HepG2 (cell line): ENCODE measurements at regions not wholly inside any gene's neighbourhood (a gene's known extent, or its start where the extent isn't known, plus 50 kb on each side); places are given as distances from the start of the nearest gene placed in this dataset.

Experiments used
- ATAC-seq: fragments of 200-7000 bp; cut with Tn5 transposase; 3 replicates; pipeline ENCODE4 v1.9.1; 2020; ENCODE audit warnings: mild to moderate bottlenecking, moderate library complexity
- BruUV-seq: library from RNA; stranded (reverse); fragments of 400-500 nt; replicated peaks from 2 replicates; lab custom pipeline; 2021; lab: Mats Ljungman, UMichigan
- CTCF ChIA-PET: fragments of 300-600 bp; formaldehyde crosslinking; extraction: SDS; loops from one replicate; lab custom pipeline; 2021; ENCODE audit warnings: low total read pairs, inconsistent platforms, low intra/inter-chr PET ratio; lab: Yijun Ruan, JAX
- POLR2A ChIA-PET: fragments of 350-600 bp; sonication (Branson Sonifier 250); formaldehyde crosslinking; loops from one replicate; lab custom pipeline; 2020; ENCODE audit warnings: antibody characterized with exemption, inconsistent platforms; lab: Yijun Ruan, JAX
- DNase-seq: peaks from one replicate; pipeline ENCODE4 v3.0.0-alpha.2; 2015; ENCODE audit warnings: low spot score
- FAIRE-seq: peaks from 3 replicates; lab custom pipeline; 2011; peaks lifted over from hg19 to GRCh38; lab: Jason Lieb, UNC
- H2AFZ ChIP-seq: one replicate; pipeline ENCODE4 v1.6.1; 2011; ENCODE audit warnings: low read length, inconsistent platforms
- H3K27ac ChIP-seq: fragments of 300-600 bp; 3 replicates; pipeline ENCODE4 v1.8.0; 2011; ENCODE audit warnings: mixed run types, mild to moderate bottlenecking, mixed read lengths, low read length, inconsistent platforms; ENCODE audit not compliant: insufficient read depth; ENCODE audit errors: extremely low read length
- H3K27me3 ChIP-seq, 2 experiments: fragments of 200-600 bp in 1 of 2; 2 replicates in 1 of 2; 3 replicates in 1 of 2; pipeline versions ENCODE4 v1.6.0 to v1.8.0; 2011; ENCODE audit warnings: low read length in 2 of 2, mild to moderate bottlenecking in 2 of 2, moderate library complexity in 2 of 2, inconsistent platforms in 1 of 2; ENCODE audit not compliant: insufficient read depth in 2 of 2, control insufficient read depth in 1 of 2
- H3K36me3 ChIP-seq, 2 experiments: fragments of 200-600 bp in 1 of 2; replicated peaks in 1 of 2; 2 replicates in 1 of 2; 3 replicates in 1 of 2; pipeline versions ENCODE4 v1.5.1 to v1.8.0; 2011; ENCODE audit warnings: low read length in 2 of 2, inconsistent platforms in 1 of 2; ENCODE audit not compliant: insufficient read depth in 2 of 2, control insufficient read depth in 1 of 2
- H3K4me1 ChIP-seq: 2 replicates; pipeline ENCODE4 v1.5.1; 2012; ENCODE audit warnings: low read length, inconsistent platforms; ENCODE audit not compliant: insufficient read depth
- H3K4me2 ChIP-seq: 2 replicates; pipeline ENCODE4 v1.6.0; 2011; ENCODE audit warnings: low read depth, low read length, inconsistent platforms
- H3K4me3 ChIP-seq, 3 experiments: fragments of 200-600 bp in 1 of 3; sonication (generic), shearing (Covaris generic) in 1 of 3; replicated peaks in 1 of 3; 2 replicates each; pipeline ENCODE4 v1.5.1; 2011 to 2016; ENCODE audit warnings: low read length in 3 of 3, inconsistent platforms in 2 of 3, low read depth in 2 of 3, mild to moderate bottlenecking in 2 of 3, control low read depth in 1 of 3, mixed read lengths in 1 of 3; ENCODE audit not compliant: insufficient read depth in 1 of 3
- H3K79me2 ChIP-seq: one replicate; pipeline ENCODE4 v1.6.1; 2011; ENCODE audit warnings: low read length, inconsistent platforms; ENCODE audit not compliant: insufficient read depth
- H3K9ac ChIP-seq: 2 replicates; pipeline ENCODE4 v1.6.0; 2011; ENCODE audit warnings: mild to moderate bottlenecking, low read depth, low read length, inconsistent platforms; ENCODE audit not compliant: insufficient read depth
- H3K9me3 ChIP-seq: 2 replicates; pipeline ENCODE4 v1.5.1; 2012; ENCODE audit warnings: mild to moderate bottlenecking, low read length
- H4K20me1 ChIP-seq: 2 replicates; pipeline ENCODE4 v1.6.0; 2011; ENCODE audit warnings: inconsistent platforms, mild to moderate bottlenecking, low read length, moderate library complexity; ENCODE audit not compliant: insufficient read depth
- KLF11 ChIP-seq: IDR thresholded peaks from 2 replicates; pipeline ENCODE4 v1.6.1; 2016; ENCODE audit warnings: missing compliant biosample characterization
- PCBP2 ChIP-seq: fragments of 200-400 bp; formaldehyde crosslinking; optimal IDR thresholded peaks from 2 replicates; pipeline ENCODE3; 2018; ENCODE audit warnings: low read length, low read depth; ENCODE audit not compliant: poor library complexity, severe bottlenecking
- ZNF136 ChIP-seq: sonication (generic); formaldehyde crosslinking; IDR thresholded peaks from 2 replicates; pipeline ENCODE4 v1.8.1; 2022; ENCODE audit warnings: low read depth, mild to moderate bottlenecking, moderate library complexity, missing genetic modification reagents
- ZNF235 ChIP-seq: sonication (generic); formaldehyde crosslinking; IDR thresholded peaks from 2 replicates; pipeline ENCODE4 v1.8.1; 2023; ENCODE audit warnings: mild to moderate bottlenecking, missing genetic modification reagents, borderline replicate concordance
- ZNF747 ChIP-seq: sonication (generic); formaldehyde crosslinking; IDR thresholded peaks from 2 replicates; pipeline ENCODE4 v1.8.1; 2023; ENCODE audit warnings: missing genetic modification reagents, mild to moderate bottlenecking, borderline replicate concordance
- WGBS: methylation state at CpG from one replicate; pipeline ENCODE4 v1.1.6; 2017; ENCODE audit warnings: low lambda C conversion rate; 5-methylcytosine and 5-hydroxymethylcytosine counted together
- in situ Hi-C: cut with HindIII; loops from 2 replicates; pipeline ENCODE4 v1.10.0; 2017; ENCODE audit warnings: low pct_unique_long_range_greater_than_20kb; ENCODE audit not compliant: extremely low pct_ligation_motif_present
- intact Hi-C: fragments of 100-400 bp; cut with micrococcal nuclease; formaldehyde crosslinking; loops from one replicate; pipeline ENCODE4 v1.10.0; 2022; ENCODE audit not compliant: unreplicated experiment
- TF ChIP-seq, protein P1 (sequence below): sonication (generic); formaldehyde crosslinking; IDR thresholded peaks from 2 replicates; pipeline ENCODE4 v1.4.0; 2020; ENCODE audit warnings: mild to moderate bottlenecking, missing genetic modification reagents, borderline replicate concordance

DNA sequence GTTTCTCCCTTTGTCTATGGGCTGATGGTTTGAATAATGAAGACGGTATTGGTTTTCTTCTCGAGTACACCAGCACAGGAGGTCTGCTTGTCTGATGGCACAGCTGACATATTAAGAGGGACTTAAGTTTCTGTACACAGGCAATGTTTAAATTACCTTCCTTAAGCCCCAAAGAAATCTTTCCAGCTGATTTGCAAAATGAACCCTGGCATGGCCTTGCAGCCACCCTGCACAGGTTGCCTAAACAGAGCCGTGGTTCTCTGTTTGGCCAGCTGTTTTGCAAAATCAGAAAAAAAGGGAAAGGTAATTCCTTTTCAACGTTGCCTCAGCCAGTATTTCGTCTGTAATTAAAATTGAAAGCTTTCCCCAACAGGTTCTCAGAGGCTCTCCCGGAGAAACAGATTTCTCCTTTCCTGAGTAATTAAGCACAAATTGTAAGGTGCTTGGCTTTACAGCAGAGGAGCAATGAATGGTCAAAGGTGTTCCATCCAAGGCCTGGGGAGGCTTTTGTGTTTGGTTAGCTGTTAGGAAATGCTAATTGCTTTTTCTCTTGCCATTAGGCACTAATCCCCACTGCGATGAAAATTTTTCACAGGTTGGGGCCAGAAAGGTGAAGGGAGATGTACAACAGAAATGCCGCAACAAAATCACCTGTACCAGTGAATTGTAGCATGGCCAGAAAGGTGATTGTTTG, 138.9 kb downstream of the RASEF start:
- in situ Hi-C loops: no loop called here
- H3K27ac ChIP-seq: no peak overlapping the region
- no peak overlapping the region for H3K9ac ChIP-seq
- H3K9me3 ChIP-seq: no peaks in the 10 kb centered on the region
- no peak for TF ChIP-seq ZNF136
- TF ChIP-seq ZNF747 (CRISPR knock-in tag): no peak
- TF ChIP-seq KLF11 (CRISPR knock-in tag): no peak
- no peak for TF ChIP-seq PCBP2
- TF ChIP-seq, protein P1, sequence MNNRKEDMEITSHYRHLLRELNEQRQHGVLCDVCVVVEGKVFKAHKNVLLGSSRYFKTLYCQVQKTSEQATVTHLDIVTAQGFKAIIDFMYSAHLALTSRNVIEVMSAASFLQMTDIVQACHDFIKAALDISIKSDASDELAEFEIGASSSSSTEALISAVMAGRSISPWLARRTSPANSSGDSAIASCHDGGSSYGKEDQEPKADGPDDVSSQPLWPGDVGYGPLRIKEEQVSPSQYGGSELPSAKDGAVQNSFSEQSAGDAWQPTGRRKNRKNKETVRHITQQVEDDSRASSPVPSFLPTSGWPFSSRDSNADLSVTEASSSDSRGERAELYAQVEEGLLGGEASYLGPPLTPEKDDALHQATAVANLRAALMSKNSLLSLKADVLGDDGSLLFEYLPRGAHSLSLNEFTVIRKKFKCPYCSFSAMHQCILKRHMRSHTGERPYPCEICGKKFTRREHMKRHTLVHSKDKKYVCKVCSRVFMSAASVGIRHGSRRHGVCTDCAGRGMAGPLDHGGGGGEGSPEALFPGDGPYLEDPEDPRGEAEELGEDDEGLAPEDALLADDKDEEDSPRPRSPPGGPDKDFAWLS (CRISPR knock-in tag): no peak
- TF ChIP-seq ZNF235 (CRISPR knock-in tag): no peak
- TF ChIP-seq, all 625 proteins: peak for 0
- ChIA-PET CTCF (no interaction called here), POLR2A (no interaction called here)
- Histone ChIP-seq H3K4me2 (no peak overlapping the region), H3K27me3 (no peaks in the 10 kb centered on the region), H3K79me2 (no peaks in the 10 kb centered on the region), H3K4me3 (no peak overlapping the region), H3K4me1 (peaks cover 9% of the 10 kb centered on the region; the same call in 1 of the 2 replicates), H3K36me3 (no peaks in the 10 kb centered on the region), H4K20me1 (no peaks in the 10 kb centered on the region), H2AFZ (no peak overlapping the region)
- BruUV-seq: no TSS peak
- 43% methylated on average over 8 of the region's 8 CpGs for WGBS
- DNase-seq (no peak), ATAC-seq (no peak), FAIRE-seq (no peak)
- intact Hi-C loops: no loop called here
